ENCODE measurements at regions not wholly inside any gene's neighbourhood (a gene's known extent, or its start where the extent isn't known, plus 50 kb on each side); places are given as distances from the start of the nearest gene placed in this dataset.

DNA sequence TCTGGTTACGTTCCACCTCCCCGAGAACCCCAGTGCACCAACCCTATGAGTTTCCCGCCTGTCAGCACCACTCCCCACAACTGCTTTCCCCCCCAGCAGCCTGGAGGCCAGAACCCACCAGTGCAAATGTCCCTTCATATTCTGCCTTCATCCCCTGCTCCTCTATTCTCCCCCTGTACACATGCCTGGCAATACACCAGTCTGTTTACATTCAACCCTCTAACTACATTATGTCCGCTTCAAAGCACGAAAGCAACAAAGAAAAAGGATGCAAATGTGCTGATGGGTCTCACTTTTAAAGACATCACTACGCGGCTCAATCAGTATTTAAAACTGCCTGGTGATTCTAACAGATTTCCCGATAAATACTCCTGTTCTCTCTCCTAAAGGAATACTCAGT is 126.7 kb upstream of the SORBS2 start:
- TF ChIP-seq, protein P1, sequence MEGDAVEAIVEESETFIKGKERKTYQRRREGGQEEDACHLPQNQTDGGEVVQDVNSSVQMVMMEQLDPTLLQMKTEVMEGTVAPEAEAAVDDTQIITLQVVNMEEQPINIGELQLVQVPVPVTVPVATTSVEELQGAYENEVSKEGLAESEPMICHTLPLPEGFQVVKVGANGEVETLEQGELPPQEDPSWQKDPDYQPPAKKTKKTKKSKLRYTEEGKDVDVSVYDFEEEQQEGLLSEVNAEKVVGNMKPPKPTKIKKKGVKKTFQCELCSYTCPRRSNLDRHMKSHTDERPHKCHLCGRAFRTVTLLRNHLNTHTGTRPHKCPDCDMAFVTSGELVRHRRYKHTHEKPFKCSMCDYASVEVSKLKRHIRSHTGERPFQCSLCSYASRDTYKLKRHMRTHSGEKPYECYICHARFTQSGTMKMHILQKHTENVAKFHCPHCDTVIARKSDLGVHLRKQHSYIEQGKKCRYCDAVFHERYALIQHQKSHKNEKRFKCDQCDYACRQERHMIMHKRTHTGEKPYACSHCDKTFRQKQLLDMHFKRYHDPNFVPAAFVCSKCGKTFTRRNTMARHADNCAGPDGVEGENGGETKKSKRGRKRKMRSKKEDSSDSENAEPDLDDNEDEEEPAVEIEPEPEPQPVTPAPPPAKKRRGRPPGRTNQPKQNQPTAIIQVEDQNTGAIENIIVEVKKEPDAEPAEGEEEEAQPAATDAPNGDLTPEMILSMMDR (optimal IDR thresholded peaks at IDR 0.05 in 1 of 3, IDR thresholded peaks at IDR 0.05 in 1 of 3, conservative IDR thresholded peaks at IDR 0.05 in 1 of 3; ENCODE audit: extremely low read depth in 1 of 3, insufficient read depth in 2 of 3, low read length in 3 of 3): no peak
- TF ChIP-seq EZH2 (IDR thresholded peaks at IDR 0.05; ENCODE audit: low read length): no peak
